ENCODE measurements at regions not wholly inside any gene's neighbourhood (a gene's known extent, or its start where the extent isn't known, plus 50 kb on each side); places are given as distances from the start of the nearest gene placed in this dataset.

DNA sequence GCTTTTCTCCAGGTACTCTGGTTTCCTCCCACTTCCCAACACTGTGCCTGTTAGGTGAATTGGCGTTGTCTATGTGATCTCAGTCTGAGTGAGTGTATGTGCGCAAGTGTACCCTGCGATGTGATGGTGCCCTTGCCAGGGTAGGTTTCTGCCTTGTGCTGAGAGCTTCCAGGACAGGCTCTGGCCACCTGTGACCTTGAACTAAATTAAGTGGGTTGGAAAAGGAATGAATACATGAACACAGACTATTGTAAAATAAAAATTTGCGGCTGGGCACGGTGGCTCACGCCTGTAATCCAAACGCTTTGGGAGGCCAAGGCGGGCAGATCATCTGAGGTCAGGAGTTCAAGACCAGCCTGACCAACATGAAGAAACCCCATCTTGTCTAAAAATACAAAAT is 678.0 kb downstream of the DHX35 start (continued):
- TF ChIP-seq SP2 (IDR thresholded peaks at IDR 0.05; ENCODE audit: low read length), result no peak
- TF ChIP-seq CBX8 (IDR thresholded peaks at IDR 0.05; ENCODE audit: borderline replicate concordance, low read depth, low read length), result no peak
